ENCODE measurements at regions not wholly inside any gene's neighbourhood (a gene's known extent, or its start where the extent isn't known, plus 50 kb on each side); places are given as distances from the start of the nearest gene placed in this dataset.

DNA sequence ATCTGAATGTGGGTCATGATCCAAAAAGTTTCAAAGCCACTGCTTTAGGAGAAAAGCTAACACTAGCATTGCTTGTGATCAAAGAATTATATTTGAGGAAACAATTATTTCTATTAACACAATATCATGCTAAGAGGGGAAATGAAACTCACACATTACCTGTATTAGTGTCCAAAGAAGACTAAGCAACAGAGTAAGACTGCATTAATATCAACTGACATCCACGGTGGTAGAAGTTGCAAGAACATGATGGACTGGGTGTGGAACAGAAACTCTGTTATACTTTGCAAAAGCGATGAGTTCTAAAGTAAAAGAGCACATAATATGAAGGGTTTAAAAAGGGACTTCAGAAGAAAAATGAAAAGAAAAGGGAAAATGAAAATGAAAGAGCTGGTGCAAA lies 648.3 kb upstream of the NECTIN3 start:
- Mint-ChIP-seq H3K4me1 (peaks cover 0 to 4% of the 10 kb centered on the region in 2 experiments; a peak in 2 of 4 replicates), H3K4me3 (no peak overlapping the region), H3K36me3 (ENCODE audit: insufficient read depth in 1 of 3, low read depth in 3 of 3) (peaks cover 0 to 3% (median 0%) of the 10 kb centered on the region in 3 experiments; a peak in 1 of 7 replicates), H3K27ac (no peak overlapping the region), H3K9me3 (no peaks in the 10 kb centered on the region; a peak in 1 of 5 replicates), H3K27me3 (ENCODE audit: low read depth) (no peaks in the 10 kb centered on the region)
- Histone ChIP-seq H3K4me1 (ENCODE audit: insufficient read depth, low read length) (no peaks in the 10 kb centered on the region), H3K9me3 (ENCODE audit: control insufficient read depth, low read depth, low read length) (no peaks in the 10 kb centered on the region), H3K14ac (ENCODE audit: insufficient read depth, low read length) (no peak overlapping the region), H3K4me2 (ENCODE audit: insufficient read depth, insufficient read length, low read length) (no peak overlapping the region), H2BK120ac (ENCODE audit: low read depth, low read length, poor library complexity, severe bottlenecking) (no peak overlapping the region), H4K8ac (replicated peaks; ENCODE audit: insufficient read length, low read depth, low read length) (no peak overlapping the region), H3K9ac (ENCODE audit: extremely low read depth, insufficient read length, low read length) (no peak overlapping the region), H2BK20ac (ENCODE audit: low read depth, low read length, poor library complexity, severe bottlenecking) (no peak overlapping the region), H3K27me3 (ENCODE audit: insufficient read depth, low read length) (no peaks in the 10 kb centered on the region), H4K20me1 (ENCODE audit: control insufficient read depth, insufficient read depth, insufficient read length) (no peaks in the 10 kb centered on the region), H3K18ac (ENCODE audit: insufficient read length, low read depth, low read length) (no peak overlapping the region), H3K4ac (ENCODE audit: low read depth, low read length) (no peak overlapping the region), H2AK5ac (ENCODE audit: insufficient read length, low read length) (no peak overlapping the region), H2BK5ac (ENCODE audit: insufficient read length, low read length) (no peak overlapping the region), H3K56ac (ENCODE audit: insufficient read length, low read depth, low read length) (no peak overlapping the region), H2BK12ac (ENCODE audit: insufficient read length, low read depth, low read length) (no peak overlapping the region), H3K79me1 (ENCODE audit: insufficient read depth, low read depth, low read length, poor library complexity, severe bottlenecking) (no peaks in the 10 kb centered on the region), H3K23me2 (ENCODE audit: insufficient read length, low read depth, low read length, poor library complexity, severe bottlenecking) (no peaks in the 10 kb centered on the region), H4K5ac (ENCODE audit: insufficient read length, low read depth, low read length) (no peak overlapping the region), H2AFZ (ENCODE audit: low read length) (no peak overlapping the region), H3T11ph (ENCODE audit: low read length) (no peak overlapping the region), H4K91ac (ENCODE audit: insufficient read length, low read depth, low read length) (no peak overlapping the region), H3K27ac (ENCODE audit: insufficient read length, low read depth, low read length) (no peak overlapping the region), H3K23ac (ENCODE audit: insufficient read length, low read depth, low read length) (no peak overlapping the region), H2BK15ac (ENCODE audit: low read depth, low read length) (no peak overlapping the region), H3K79me2 (ENCODE audit: insufficient read depth, low read length) (no peaks in the 10 kb centered on the region)
- TF ChIP-seq, protein P1, sequence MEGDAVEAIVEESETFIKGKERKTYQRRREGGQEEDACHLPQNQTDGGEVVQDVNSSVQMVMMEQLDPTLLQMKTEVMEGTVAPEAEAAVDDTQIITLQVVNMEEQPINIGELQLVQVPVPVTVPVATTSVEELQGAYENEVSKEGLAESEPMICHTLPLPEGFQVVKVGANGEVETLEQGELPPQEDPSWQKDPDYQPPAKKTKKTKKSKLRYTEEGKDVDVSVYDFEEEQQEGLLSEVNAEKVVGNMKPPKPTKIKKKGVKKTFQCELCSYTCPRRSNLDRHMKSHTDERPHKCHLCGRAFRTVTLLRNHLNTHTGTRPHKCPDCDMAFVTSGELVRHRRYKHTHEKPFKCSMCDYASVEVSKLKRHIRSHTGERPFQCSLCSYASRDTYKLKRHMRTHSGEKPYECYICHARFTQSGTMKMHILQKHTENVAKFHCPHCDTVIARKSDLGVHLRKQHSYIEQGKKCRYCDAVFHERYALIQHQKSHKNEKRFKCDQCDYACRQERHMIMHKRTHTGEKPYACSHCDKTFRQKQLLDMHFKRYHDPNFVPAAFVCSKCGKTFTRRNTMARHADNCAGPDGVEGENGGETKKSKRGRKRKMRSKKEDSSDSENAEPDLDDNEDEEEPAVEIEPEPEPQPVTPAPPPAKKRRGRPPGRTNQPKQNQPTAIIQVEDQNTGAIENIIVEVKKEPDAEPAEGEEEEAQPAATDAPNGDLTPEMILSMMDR (conservative IDR thresholded peaks at IDR 0.05), result no peak
- WGBS (ENCODE audit: extremely low coverage, insufficient read length, low lambda C conversion rate), result no CpG with 5 or more reads among the region's 2 CpGs
- DNase-seq, result no peak

Data from H9 (cell line).